ENCODE measurements at regions not wholly inside any gene's neighbourhood (a gene's known extent, or its start where the extent isn't known, plus 50 kb on each side); places are given as distances from the start of the nearest gene placed in this dataset.

GRCh38 chr16:8243981-8244380 is 346.3 kb downstream of the TMEM114 start:
- no peaks in the 10 kb centered on the region for H3K4me1 ChIP-seq
- intact Hi-C loops (cut with DNase I): no loop called here
- TF ChIP-seq, protein P1, sequence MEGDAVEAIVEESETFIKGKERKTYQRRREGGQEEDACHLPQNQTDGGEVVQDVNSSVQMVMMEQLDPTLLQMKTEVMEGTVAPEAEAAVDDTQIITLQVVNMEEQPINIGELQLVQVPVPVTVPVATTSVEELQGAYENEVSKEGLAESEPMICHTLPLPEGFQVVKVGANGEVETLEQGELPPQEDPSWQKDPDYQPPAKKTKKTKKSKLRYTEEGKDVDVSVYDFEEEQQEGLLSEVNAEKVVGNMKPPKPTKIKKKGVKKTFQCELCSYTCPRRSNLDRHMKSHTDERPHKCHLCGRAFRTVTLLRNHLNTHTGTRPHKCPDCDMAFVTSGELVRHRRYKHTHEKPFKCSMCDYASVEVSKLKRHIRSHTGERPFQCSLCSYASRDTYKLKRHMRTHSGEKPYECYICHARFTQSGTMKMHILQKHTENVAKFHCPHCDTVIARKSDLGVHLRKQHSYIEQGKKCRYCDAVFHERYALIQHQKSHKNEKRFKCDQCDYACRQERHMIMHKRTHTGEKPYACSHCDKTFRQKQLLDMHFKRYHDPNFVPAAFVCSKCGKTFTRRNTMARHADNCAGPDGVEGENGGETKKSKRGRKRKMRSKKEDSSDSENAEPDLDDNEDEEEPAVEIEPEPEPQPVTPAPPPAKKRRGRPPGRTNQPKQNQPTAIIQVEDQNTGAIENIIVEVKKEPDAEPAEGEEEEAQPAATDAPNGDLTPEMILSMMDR (IDR thresholded peaks at IDR 0.05): no peak
- DNase-seq: no peak
- H3K27me3 ChIP-seq: no peaks in the 10 kb centered on the region
- no peak for ATAC-seq
- H3K27ac ChIP-seq: no peak overlapping the region
- H3K9me3 ChIP-seq: no peaks in the 10 kb centered on the region
- H3K36me3 ChIP-seq: no peaks in the 10 kb centered on the region
- H3K4me3 ChIP-seq: no peak overlapping the region

GRCh38 chr16:8241408-8241807 is 348.9 kb downstream of the TMEM114 start:
- TF ChIP-seq, protein P1 (IDR thresholded peaks at IDR 0.05): no peak
- no peak overlapping the region for H3K27ac ChIP-seq
- no peaks in the 10 kb centered on the region for H3K36me3 ChIP-seq
- no peak for ATAC-seq
- intact Hi-C loops (cut with DNase I): no loop called here
- no peaks in the 10 kb centered on the region for H3K4me1 ChIP-seq
- H3K27me3 ChIP-seq: no peaks in the 10 kb centered on the region
- H3K9me3 ChIP-seq: no peaks in the 10 kb centered on the region
- H3K4me3 ChIP-seq: no peak overlapping the region
- no peak for DNase-seq

DNA sequence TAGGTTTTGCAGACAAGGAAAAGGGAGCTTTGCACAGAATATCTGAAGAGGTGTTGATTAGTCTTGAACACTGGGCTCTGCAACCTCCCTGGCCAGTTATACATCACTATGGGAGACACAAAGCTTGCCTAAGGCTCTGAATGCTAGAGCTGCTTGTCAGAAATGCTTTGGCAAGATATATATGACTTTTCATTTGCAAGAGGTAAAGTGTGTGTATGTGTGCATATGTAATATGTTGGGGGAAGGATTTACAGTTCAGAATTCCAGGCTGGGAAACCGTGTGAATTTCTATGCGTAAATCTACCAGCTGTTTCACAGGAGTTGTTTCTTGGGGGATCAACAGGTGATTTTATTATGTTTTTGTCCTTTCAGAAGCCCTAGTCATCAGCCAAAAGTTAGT is 350.9 kb downstream of the TMEM114 start:
- Histone ChIP-seq H3K9me3 (no peaks in the 10 kb centered on the region), H3K27ac (no peak overlapping the region), H3K36me3 (no peaks in the 10 kb centered on the region), H3K4me3 (no peak overlapping the region), H3K27me3 (no peaks in the 10 kb centered on the region), H3K4me1 (no peaks in the 10 kb centered on the region)
- DNase-seq: no peak
- intact Hi-C loops (cut with DNase I): no loop called here
- ATAC-seq: no peak
- TF ChIP-seq, protein P1 (IDR thresholded peaks at IDR 0.05): no peak

GRCh38 chr16:8237452-8237851 is 352.9 kb downstream of the TMEM114 start:
- ATAC-seq: no peak

DNA sequence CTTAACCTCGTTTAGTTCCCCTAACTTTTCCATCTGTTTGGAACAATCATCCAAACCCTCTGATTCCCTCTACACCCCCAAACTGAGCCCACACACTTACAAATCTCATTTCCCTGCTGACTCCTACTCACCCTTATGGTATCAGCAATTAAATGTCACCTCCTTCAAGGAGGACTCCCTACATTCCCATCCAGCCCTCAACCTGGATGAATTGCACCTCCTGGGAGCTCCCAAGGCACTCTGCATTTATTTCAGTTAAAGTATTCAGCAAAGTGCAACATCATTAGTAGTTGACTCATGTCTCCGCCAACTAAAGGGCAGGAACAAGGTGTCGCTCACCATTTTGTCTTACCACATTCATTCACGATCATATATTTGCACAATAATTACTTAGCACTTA is 353.5 kb downstream of the TMEM114 start:
- no peak overlapping the region for H3K27ac ChIP-seq
- ATAC-seq (no peak), DNase-seq (no peak)
- H3K4me1 ChIP-seq: no peaks in the 10 kb centered on the region
- no peaks in the 10 kb centered on the region for H3K27me3 ChIP-seq
- no peak overlapping the region for H3K4me3 ChIP-seq
- H3K36me3 ChIP-seq: no peaks in the 10 kb centered on the region
- intact Hi-C loops (cut with DNase I): no loop called here
- TF ChIP-seq, protein P1 (IDR thresholded peaks at IDR 0.05): no peak
- no peaks in the 10 kb centered on the region for H3K9me3 ChIP-seq

More at GRCh38 chr16:8237452-8237851, 352.9 kb downstream of the TMEM114 start:
- no peak for DNase-seq
- Histone ChIP-seq H3K27ac (no peak overlapping the region), H3K4me1 (no peaks in the 10 kb centered on the region), H3K27me3 (no peaks in the 10 kb centered on the region), H3K36me3 (no peaks in the 10 kb centered on the region), H3K4me3 (no peak overlapping the region), H3K9me3 (no peaks in the 10 kb centered on the region)
- TF ChIP-seq, protein P1 (IDR thresholded peaks at IDR 0.05): no peak
- intact Hi-C loops (cut with DNase I): no loop called here

DNA sequence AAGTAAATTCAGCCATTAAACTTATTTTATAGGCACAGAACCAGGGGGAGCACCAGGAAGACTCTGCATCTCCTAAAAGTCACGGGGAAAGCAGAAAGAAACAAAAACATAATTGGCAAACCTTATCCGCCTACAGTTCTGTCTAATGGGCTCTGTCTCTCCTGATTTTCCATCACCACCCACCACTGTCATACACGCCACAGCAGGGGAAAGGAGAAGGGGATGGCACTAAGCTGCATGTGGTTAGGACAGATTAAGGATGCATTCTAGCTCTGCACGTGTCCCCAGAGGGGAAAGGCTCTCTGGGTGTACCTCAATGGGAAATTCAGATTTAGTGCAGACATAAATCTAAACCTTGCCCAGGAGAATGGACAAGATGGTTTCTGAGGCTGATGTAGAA is 359.8 kb downstream of the TMEM114 start:
- no peaks in the 10 kb centered on the region for H3K4me1 ChIP-seq
- no peak overlapping the region for H3K4me3 ChIP-seq
- no peak for ATAC-seq
- DNase-seq: no peak
- no peak overlapping the region for H3K27ac ChIP-seq
- intact Hi-C loops (cut with DNase I): no loop called here
- no peaks in the 10 kb centered on the region for H3K27me3 ChIP-seq
- TF ChIP-seq, protein P1 (IDR thresholded peaks at IDR 0.05): no peak
- no peaks in the 10 kb centered on the region for H3K9me3 ChIP-seq
- H3K36me3 ChIP-seq: no peaks in the 10 kb centered on the region

Measured in upper lobe of right lung (tissue), 1 donor.